GM19467 (cell line): ENCODE measurements at regions not wholly inside any gene's neighbourhood (a gene's known extent, or its start where the extent isn't known, plus 50 kb on each side); places are given as distances from the start of the nearest gene placed in this dataset.
"Not testable (repeated sequence)": the region's sequence is repeated elsewhere in the genome, so short reads cannot be mapped to it uniquely, and the experiment has no call there.

ENCODE experiments used
- ATAC-seq: cut with Tn5 transposase; IDR thresholded peaks from one replicate; pipeline ENCODE4 v1.9.1; 2021; ENCODE audit warnings: mild to moderate bottlenecking, moderate library complexity; ENCODE audit not compliant: unreplicated experiment

GRCh38 chr1:245062741-245063305, 92.0 kb upstream of the KIF26B start:
- no peak for ATAC-seq

GRCh38 chr1:245061808-245062207, 93.0 kb upstream of the KIF26B start:
- ATAC-seq, result not testable (repeated sequence)

GRCh38 chr1:245060684-245061374, 94.0 kb upstream of the KIF26B start:
- no peak for ATAC-seq

- ATAC-seq, result no peak
These were observed 94.9 kb upstream of the KIF26B start for GRCh38 chr1:245059806-245060424.

GRCh38 chr1:245058882-245059281, 95.9 kb upstream of the KIF26B start:
- ATAC-seq, result no peak

GRCh38 chr1:245058436-245058835, 96.3 kb upstream of the KIF26B start:
- no peak for ATAC-seq

DNA sequence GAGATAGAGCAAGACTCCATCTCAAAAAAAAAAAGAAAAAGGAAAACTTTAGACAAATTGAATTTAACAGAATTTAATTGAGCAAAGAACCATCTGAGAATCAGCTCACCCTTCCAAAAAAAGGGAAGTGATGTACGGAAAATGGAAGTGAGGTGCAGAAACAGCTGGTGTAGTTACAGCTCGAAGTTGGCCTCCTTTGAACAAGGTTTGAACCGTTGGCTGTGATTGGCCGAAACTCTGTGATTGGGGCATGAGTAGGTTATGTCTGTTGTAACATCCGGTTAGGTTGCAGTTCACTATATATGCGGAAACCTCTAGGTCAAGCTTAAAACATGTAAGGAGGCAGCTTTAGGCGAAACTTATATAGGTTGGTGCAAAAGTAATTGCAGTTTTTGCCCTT, 97.9 kb upstream of the KIF26B start:
- no peak for ATAC-seq

GRCh38 chr1:245056296-245056695, 98.5 kb upstream of the KIF26B start:
- not testable (repeated sequence) for ATAC-seq

DNA sequence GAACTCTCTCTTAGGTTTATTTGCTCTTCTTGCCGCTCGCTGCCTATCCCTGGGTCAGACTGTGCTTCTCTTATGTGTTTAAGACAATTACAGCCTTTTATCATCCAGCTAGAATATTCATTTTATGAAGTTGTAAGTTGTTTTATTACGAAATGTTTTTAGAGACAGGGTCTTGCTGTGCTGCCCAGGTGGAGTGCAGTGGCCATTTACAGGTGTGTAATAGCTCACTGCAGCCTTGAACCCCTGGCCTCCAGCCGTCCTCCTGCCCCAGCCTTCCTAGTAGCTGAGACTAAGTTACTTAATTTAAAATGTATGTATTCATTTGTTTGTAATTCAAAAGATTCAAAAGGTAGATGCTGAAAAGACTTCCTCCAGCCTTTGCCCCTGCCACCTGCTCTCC, 99.0 kb upstream of the KIF26B start:
- ATAC-seq, result no peak

DNA sequence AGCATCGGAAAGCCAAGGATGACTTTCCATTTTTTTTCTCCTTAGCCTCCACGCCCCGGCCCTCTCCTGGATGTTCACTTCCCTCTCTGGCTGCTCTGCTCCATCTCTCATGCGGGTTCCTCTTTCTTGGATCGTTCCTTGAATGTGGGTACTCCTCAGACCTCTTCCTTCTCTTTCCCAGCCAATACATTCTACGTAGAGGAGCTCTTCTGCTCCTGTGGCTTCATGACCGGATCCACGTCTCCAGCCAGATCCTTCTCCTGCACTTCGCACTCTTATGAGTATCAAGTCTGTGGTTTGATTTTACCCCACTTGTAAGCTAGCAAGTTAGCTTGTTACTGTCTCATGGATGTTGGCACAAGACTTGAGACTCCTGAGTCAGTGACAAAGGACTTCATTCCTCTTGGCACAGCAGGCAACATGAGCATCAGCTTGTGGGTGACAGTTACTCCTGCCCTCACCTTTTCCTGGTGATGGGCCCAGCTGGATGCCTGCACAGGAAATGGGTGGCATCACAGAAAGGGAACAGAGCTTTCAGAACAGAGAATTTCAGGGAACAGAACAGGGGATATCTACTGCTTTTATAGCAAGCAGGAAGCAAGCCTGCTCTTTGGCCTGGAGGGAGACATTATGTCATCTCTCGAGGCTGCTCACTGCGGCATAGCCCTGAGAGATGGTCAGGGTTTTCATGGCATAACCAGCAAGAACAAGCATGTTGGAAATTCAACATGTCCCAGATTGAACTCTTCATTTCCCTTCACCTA, 100.1 kb upstream of the KIF26B start:
- ATAC-seq, result no peak

- ATAC-seq, result no peak
These were observed 100.7 kb upstream of the KIF26B start for GRCh38 chr1:245054105-245054504.

DNA sequence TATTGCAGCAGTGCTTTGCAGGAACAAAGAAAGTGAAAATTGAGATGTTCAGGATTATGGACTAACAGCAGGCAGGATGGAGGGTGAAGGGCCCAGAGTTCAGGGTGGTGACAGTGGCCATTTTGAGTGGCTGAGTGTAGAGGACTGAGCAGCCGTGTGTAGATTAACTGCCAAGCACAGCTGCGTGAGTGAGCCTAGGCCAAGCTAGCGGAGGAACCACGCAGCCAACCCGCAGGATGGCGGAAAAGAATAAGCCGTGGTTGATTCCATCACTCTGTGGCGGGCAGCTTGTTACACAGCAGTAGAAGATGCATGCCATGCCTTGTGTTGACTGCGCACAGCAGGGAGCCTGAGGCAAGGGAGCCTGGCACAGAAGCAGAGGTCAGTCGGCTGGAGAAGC, 102.5 kb upstream of the KIF26B start:
- no peak for ATAC-seq

GRCh38 chr1:245051349-245052221, 103.2 kb upstream of the KIF26B start:
- no peak for ATAC-seq

- no peak for ATAC-seq
These were observed 108.0 kb upstream of the KIF26B start for GRCh38 chr1:245046769-245047168.

- ATAC-seq, result no peak
These were observed 108.5 kb upstream of the KIF26B start for GRCh38 chr1:245046315-245046714.

DNA sequence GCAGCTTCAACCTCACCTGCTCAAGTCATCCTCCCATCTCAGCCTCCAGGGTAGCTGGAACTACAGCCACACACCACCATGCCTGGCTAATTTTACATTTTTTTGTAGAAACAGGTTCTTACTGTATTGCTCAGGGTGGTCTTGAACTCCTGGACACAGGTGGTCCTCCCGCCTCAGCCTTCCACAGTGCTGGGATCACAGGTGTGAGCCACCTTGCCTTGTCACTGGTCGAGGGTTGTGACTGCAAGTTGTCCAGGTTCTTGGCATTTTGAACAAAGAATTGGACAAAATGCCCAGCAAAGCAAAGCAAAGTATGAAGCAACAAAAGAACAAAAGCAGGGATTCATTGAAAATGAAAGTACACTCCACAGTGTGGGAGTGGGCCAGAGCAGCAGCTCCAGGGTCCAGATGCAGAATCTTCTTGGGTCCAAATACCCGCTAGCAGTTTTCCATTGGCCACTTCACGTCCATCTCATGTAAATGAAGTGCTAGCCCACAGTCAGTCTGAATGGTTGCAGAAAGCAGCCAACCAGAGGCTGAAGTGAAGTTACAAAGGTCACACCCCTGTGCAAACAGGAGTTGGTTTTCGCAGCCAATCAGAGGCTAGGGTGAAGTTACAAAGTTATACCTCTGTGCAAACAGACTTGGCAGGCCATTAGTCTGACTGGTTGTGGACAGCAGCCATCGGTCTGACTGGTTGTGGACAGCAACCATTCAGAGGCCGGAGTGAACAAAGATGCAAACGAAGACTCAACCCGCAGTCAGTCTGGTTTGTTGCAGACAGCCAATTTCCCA, 109.5 kb upstream of the KIF26B start:
- ATAC-seq, result no peak

GRCh38 chr1:245043611-245043940, 111.2 kb upstream of the KIF26B start:
- ATAC-seq, result no peak

DNA sequence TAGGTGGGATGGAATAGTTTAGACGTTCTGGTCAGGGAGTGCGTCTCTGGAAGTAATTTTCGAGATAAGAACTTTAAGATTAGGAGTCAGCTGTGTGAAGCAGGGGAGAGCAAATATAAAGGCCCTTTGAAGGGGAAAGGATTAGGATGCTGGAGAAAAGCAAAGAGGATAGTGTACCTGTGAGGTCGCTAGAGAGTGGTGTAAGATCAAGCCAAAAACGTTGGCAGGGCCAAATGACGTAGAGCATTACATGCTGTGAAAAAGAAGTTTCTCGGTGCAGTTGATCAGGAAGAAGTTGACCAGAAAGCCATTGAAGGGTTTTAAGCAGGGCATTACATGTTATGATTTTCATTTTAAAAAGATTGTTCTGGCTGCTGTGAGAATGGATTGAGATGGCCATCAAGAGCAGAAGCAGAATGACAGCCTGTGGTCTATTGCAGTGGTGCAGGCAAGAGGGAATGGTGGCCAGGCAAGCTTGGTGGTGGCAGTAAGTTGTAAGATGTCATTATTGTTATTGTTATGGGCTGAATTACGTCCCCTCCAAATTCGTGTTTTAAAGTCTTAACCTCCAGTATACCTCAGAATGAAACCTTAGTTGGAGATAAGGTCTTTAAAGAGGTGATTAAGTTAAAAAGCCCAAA, 113.6 kb upstream of the KIF26B start:
- ATAC-seq, result no peak

GRCh38 chr1:245039196-245039595, 115.6 kb upstream of the KIF26B start:
- ATAC-seq, result no peak

DNA sequence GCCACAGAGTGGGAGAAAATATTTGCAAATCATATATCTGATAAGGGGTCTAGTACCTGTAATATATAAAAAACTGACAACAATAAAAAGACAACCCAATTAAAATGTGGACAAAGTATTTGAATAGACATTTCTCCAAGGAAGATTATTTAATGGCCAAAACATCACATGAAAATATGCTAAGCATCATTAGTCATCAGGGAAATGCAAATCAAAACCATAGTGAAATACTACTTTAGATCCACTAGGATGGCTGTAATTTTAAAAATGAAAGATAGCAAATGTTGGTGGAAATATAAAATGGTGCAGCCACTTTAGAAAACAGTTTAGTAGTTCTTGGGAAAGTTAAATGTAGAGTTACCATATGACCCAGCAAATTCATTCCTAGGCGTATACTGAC, 118.7 kb upstream of the KIF26B start:
- ATAC-seq, result no peak
